Left lung (tissue), 4 donors: ENCODE measurements at regions not wholly inside any gene's neighbourhood (a gene's known extent, or its start where the extent isn't known, plus 50 kb on each side); places are given as distances from the start of the nearest gene placed in this dataset.
A peak's percentile ranks its signal among the peaks of the same experiment; 100 is the strongest.

Experiments used
- ATAC-seq: fragments of 200-7000 bp; cut with Tn5 transposase; one replicate; pipeline ENCODE4 v1.9.1; 2020; ENCODE audit warnings: moderate library complexity
- DNase-seq, 4 donors: peaks; one replicate each; pipeline ENCODE4 v3.0.0-alpha.2; 2013 to 2020
- H3K27ac ChIP-seq, 2 donors: fragments of 200-600 bp; sonication (generic) in 1 of 2; one replicate each; pipeline versions ENCODE4 v1.5.0 to v1.8.0; 2020 to 2021
- H3K27me3 ChIP-seq, 2 donors: fragments of 200-600 bp; sonication (generic) in 1 of 2; one replicate each; pipeline versions ENCODE4 v1.5.0 to v1.8.0; 2020 to 2021
- H3K36me3 ChIP-seq, 2 donors: fragments of 200-600 bp; sonication (generic) in 1 of 2; one replicate each; pipeline versions ENCODE4 v1.5.0 to v1.8.0; 2020 to 2021
- H3K4me1 ChIP-seq, 2 donors: fragments of 200-600 bp; one replicate each; pipeline ENCODE4 v1.8.0; 2021
- H3K4me3 ChIP-seq, 2 donors: fragments of 200-600 bp; sonication (generic) in 1 of 2; one replicate each; pipeline versions ENCODE4 v1.5.0 to v1.8.0; 2020 to 2021; ENCODE audit warnings: mild to moderate bottlenecking in 1 of 2
- H3K9me3 ChIP-seq, 2 donors: fragments of 200-600 bp; sonication (generic) in 1 of 2; one replicate each; pipeline versions ENCODE4 v1.5.0 to v1.8.0; 2020 to 2021
- intact Hi-C, 2 donors: fragments of 100-400 bp; cut with DNase I; formaldehyde crosslinking; loops; one replicate each; pipeline versions ENCODE4 v1.11.2 to v1.14.2; 2022
- TF ChIP-seq, protein P1 (sequence below), 2 donors: fragments of 200-600 bp; sonication (generic) in 1 of 2; IDR thresholded peaks; one replicate each; pipeline versions ENCODE4 v1.5.0 to v1.8.0; 2021; ENCODE audit warnings: antibody characterized with exemption in 2 of 2
- donor health status: DM: no; HTN: yes; CAD: no.
- donor health status: DM: no; HTN: no; CAD: no.

DNA sequence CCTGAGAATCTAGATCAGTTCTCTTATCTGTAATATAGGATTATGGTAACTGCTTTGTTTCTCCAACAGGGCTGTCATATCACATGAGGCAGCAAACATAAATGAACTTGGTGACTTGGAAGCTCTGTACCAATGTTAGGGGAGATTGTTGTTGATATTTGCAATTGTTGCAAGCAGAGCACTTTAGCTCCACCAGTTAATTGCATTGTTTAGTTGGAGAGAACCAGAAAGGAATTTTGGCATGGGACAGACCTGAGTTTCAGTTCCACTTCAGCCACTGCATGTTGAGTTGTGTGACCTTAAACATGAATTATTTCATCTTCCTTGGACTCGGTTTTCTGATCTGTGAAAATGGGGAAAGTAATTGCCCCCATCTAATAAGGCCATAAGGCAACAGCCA lies 142.3 kb upstream of the JUN start:
- no peak overlapping the region for H3K4me3 ChIP-seq
- H3K27me3 ChIP-seq = no peaks in the 10 kb centered on the region
- TF ChIP-seq, protein P1, sequence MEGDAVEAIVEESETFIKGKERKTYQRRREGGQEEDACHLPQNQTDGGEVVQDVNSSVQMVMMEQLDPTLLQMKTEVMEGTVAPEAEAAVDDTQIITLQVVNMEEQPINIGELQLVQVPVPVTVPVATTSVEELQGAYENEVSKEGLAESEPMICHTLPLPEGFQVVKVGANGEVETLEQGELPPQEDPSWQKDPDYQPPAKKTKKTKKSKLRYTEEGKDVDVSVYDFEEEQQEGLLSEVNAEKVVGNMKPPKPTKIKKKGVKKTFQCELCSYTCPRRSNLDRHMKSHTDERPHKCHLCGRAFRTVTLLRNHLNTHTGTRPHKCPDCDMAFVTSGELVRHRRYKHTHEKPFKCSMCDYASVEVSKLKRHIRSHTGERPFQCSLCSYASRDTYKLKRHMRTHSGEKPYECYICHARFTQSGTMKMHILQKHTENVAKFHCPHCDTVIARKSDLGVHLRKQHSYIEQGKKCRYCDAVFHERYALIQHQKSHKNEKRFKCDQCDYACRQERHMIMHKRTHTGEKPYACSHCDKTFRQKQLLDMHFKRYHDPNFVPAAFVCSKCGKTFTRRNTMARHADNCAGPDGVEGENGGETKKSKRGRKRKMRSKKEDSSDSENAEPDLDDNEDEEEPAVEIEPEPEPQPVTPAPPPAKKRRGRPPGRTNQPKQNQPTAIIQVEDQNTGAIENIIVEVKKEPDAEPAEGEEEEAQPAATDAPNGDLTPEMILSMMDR (IDR thresholded peaks at IDR 0.05) = no peak
- no peak overlapping the region for H3K27ac ChIP-seq
- ATAC-seq = no peak
- peaks cover 6 to 28% of the 10 kb centered on the region in 2 donors for H3K4me1 ChIP-seq
- no peaks in the 10 kb centered on the region for H3K36me3 ChIP-seq
- intact Hi-C loops = no loop called here
- DNase-seq = no peak
- no peaks in the 10 kb centered on the region for H3K9me3 ChIP-seq

DNA sequence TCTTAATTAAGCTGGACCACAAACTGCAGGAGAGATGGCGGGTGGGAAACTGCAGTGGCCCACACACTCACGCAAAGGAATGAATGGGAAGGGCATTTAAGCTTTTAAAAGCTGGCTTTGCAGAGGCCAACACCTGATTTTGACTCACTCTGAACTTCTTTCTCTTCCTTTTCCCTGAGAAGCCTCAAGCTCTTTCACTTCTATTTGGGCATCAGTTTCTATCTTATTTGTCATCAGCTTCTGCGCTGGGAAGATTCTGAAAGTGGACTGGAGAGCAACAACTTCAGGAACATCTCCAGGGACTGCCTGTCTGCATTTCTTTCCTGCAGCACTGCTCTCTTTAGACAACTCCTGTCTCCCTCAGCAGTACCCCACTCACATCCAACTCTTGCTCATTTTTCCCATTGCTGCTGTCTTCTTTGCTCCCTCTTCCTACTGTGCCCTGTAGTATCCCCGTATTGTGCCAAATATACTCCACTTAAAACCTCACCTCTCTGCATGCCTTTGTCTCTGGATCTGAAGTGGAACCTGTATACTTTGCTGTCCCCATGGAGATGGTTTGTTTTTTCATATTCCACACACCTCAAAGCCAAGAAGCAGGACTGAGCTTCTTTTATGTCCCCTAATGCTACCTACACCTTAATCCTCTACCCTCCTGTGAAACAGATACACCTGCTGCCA lies 143.3 kb upstream of the JUN start:
- peak in 1 of 4 donors; percentile 40 for DNase-seq
- ATAC-seq = peak; percentile 64
- Histone ChIP-seq H3K9me3 (no peaks in the 10 kb centered on the region), H3K4me1 (peaks cover 3 to 29% of the 10 kb centered on the region in 2 donors), H3K27me3 (no peaks in the 10 kb centered on the region), H3K36me3 (no peaks in the 10 kb centered on the region), H3K27ac (no peak overlapping the region), H3K4me3 (no peak overlapping the region)
- intact Hi-C loops = no loop called here
- TF ChIP-seq, protein P1 (IDR thresholded peaks at IDR 0.05) = no peak

DNA sequence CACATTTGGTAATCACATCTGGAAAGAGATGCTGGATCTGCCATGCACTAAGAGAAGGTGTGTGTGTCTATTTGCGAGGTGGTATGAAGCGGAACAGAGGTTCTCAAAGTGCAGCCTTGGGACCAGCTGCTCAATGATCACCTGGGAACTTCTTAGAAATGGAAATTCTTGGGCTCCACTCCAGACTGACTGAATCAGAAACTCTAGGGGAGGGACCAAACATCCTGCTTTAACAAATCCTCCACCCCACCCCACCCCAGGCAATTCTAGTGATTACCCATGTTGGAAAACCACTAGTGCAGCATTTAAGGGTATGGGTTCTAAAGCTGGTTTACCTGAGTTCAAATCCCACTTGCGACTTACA lies 143.9 kb upstream of the JUN start:
- H3K9me3 ChIP-seq = no peaks in the 10 kb centered on the region
- intact Hi-C loops = no loop called here
- DNase-seq (no peak), ATAC-seq (peak; percentile 42)
- no peaks in the 10 kb centered on the region for H3K36me3 ChIP-seq
- no peaks in the 10 kb centered on the region for H3K27me3 ChIP-seq
- peaks cover 2 to 29% of the 10 kb centered on the region in 2 donors for H3K4me1 ChIP-seq
- no peak overlapping the region for H3K4me3 ChIP-seq
- TF ChIP-seq, protein P1 (IDR thresholded peaks at IDR 0.05) = no peak
- H3K27ac ChIP-seq = no peak overlapping the region

DNA sequence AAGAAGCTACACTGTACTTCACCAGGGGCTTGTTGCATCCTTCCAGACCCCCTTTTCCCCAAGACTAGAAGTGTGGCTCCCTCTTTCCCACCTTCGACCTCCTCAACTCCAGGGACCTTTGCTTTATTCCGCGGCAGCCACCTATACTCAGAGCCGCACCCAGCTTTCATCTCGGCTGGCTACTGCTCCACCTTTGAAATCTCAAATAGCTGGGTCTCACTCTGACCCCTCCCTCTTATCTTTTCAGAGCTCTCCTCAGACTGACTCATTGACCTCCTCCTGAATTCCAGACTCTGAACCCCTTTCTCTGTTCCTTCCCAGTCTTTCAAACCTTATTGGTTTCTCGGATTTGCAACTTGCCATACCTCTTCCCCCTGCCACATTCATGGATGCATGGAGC lies 144.7 kb upstream of the JUN start:
- Histone ChIP-seq H3K9me3 (no peaks in the 10 kb centered on the region), H3K4me1 (peaks cover 6 to 34% of the 10 kb centered on the region in 2 donors), H3K27ac (no peak overlapping the region), H3K4me3 (no peak overlapping the region), H3K36me3 (no peaks in the 10 kb centered on the region), H3K27me3 (no peaks in the 10 kb centered on the region)
- ATAC-seq = peak; percentile 6
- TF ChIP-seq, protein P1 (IDR thresholded peaks at IDR 0.05) = no peak
- DNase-seq = no peak
- intact Hi-C loops = no loop called here

DNA sequence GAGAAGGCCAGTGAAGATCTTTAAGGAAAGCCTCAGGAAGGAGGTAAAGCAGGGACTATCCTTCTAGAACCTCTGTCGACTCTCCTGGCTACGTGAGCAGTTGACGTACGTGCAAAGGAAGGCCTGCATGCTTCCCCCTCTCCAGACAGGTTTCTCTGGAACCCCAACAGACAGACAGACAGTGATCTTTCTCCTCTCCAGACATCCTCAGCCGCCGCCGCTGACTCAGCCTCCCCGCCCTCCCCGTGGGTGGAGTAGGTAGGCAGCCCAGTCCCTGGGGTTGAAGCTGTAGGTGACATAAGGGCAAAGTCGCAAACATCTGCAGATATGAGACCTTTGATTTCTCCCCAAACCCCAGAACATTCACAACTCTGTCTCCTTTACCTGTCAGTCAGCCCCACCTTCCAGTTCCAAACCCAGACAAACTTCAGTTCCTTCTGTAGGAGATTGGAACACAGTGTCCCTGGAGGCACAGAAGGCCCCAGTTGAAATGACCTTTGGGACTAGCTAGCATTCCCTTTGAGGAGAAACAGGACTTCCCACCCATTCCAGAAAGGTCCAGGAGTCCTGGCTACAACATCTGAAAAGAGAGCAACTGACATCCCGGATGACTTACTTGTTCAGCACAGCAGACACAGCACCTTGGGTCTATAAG lies 146.0 kb upstream of the JUN start:
- intact Hi-C loops = no loop called here
- ATAC-seq = no peak
- no peaks in the 10 kb centered on the region for H3K9me3 ChIP-seq
- no peak overlapping the region for H3K4me3 ChIP-seq
- DNase-seq = peak in 1 of 4 donors; percentile 78
- no peaks in the 10 kb centered on the region for H3K27me3 ChIP-seq
- no peak overlapping the region for H3K27ac ChIP-seq
- no peaks in the 10 kb centered on the region for H3K36me3 ChIP-seq
- TF ChIP-seq, protein P1 (IDR thresholded peaks at IDR 0.05) = no peak
- peaks cover 6 to 38% of the 10 kb centered on the region in 2 donors for H3K4me1 ChIP-seq
